COLO829 (cell line): ENCODE measurements at regions not wholly inside any gene's neighbourhood (a gene's known extent, or its start where the extent isn't known, plus 50 kb on each side); places are given as distances from the start of the nearest gene placed in this dataset.
A peak's percentile ranks its signal among the peaks of the same experiment; 100 is the strongest.

ENCODE experiments used
- DNase-seq: peaks from one replicate; pipeline ENCODE4 v3.0.0; 2012; ENCODE audit warnings: low spot score

- DNase-seq = peak; percentile 54
Measured at GRCh38 chr4:27267970-27268355, 407.3 kb downstream of the STIM2 start.

- DNase-seq = no peak
Measured at GRCh38 chr4:27270435-27270834, 409.8 kb downstream of the STIM2 start.

- DNase-seq = no peak
Measured at GRCh38 chr4:27271555-27271954, 410.9 kb downstream of the STIM2 start.

GRCh38 chr4:27272217-27272616 lies 411.6 kb downstream of the STIM2 start:
- DNase-seq = no peak

GRCh38 chr4:27276307-27277073 lies 415.8 kb downstream of the STIM2 start:
- DNase-seq = no peak

GRCh38 chr4:27278615-27279375 lies 418.2 kb downstream of the STIM2 start:
- peak; percentile 22 for DNase-seq

GRCh38 chr4:27288496-27288895 lies 427.9 kb downstream of the STIM2 start:
- no peak for DNase-seq

- no peak for DNase-seq
Measured at GRCh38 chr4:27289704-27290103, 429.1 kb downstream of the STIM2 start.

- no peak for DNase-seq
Measured at GRCh38 chr4:27293831-27294230, 433.2 kb downstream of the STIM2 start.

- DNase-seq = no peak
Measured at GRCh38 chr4:27304751-27305150, 444.1 kb downstream of the STIM2 start.

GRCh38 chr4:27305246-27305645 lies 444.6 kb downstream of the STIM2 start:
- DNase-seq = no peak

GRCh38 chr4:27308379-27308778 lies 447.7 kb downstream of the STIM2 start:
- DNase-seq = no peak

GRCh38 chr4:27315625-27316024 lies 455.0 kb downstream of the STIM2 start:
- no peak for DNase-seq

GRCh38 chr4:27316176-27316575 lies 455.5 kb downstream of the STIM2 start:
- DNase-seq = no peak

- DNase-seq = peak; percentile 68
Measured at GRCh38 chr4:27318740-27319139, 458.1 kb downstream of the STIM2 start.

- DNase-seq = no peak
Measured at GRCh38 chr4:27326991-27327390, 466.4 kb downstream of the STIM2 start.

- no peak for DNase-seq
Measured at GRCh38 chr4:27327421-27328181, 467.0 kb downstream of the STIM2 start.

GRCh38 chr4:27338530-27338929 lies 477.9 kb downstream of the STIM2 start:
- DNase-seq = no peak

- DNase-seq = no peak
Measured at GRCh38 chr4:27343411-27343810, 482.8 kb downstream of the STIM2 start.

GRCh38 chr4:27350161-27350560 lies 489.5 kb downstream of the STIM2 start:
- DNase-seq = peak; percentile 10

GRCh38 chr4:27357283-27357682 lies 496.6 kb downstream of the STIM2 start:
- DNase-seq = peak; percentile 12

- DNase-seq = no peak
Measured at GRCh38 chr4:27358269-27358668, 497.6 kb downstream of the STIM2 start.

- DNase-seq = no peak
Measured at GRCh38 chr4:27360131-27360530, 499.5 kb downstream of the STIM2 start.
